ENCODE measurements at regions not wholly inside any gene's neighbourhood (a gene's known extent, or its start where the extent isn't known, plus 50 kb on each side); places are given as distances from the start of the nearest gene placed in this dataset.

- Histone ChIP-seq H3K9me2 (ENCODE audit: low read depth, low read length) (no peaks in the 10 kb centered on the region), H4K20me1 (ENCODE audit: insufficient read depth, low read length) (no peaks in the 10 kb centered on the region), H3F3A (ENCODE audit: insufficient read depth, low read length) (no peaks in the 10 kb centered on the region), H3K9me3 (ENCODE audit: low read length) (no peaks in the 10 kb centered on the region), H3K36me3 (ENCODE audit: insufficient read depth, low read length) (no peaks in the 10 kb centered on the region), H3K27ac (ENCODE audit: low read depth, low read length, poor library complexity, severe bottlenecking) (no peak overlapping the region), H3K4me1 (ENCODE audit: insufficient read depth, low read length, severe bottlenecking) (no peaks in the 10 kb centered on the region), H3K9ac (ENCODE audit: low read length) (no peak overlapping the region), H3K27me3 (ENCODE audit: insufficient read depth, low read length) (no peaks in the 10 kb centered on the region), H3K79me2 (ENCODE audit: insufficient read depth, low read length) (no peaks in the 10 kb centered on the region), H3K4me3 (ENCODE audit: low read depth, low read length, poor library complexity, severe bottlenecking) (no peak overlapping the region), H2AFZ (ENCODE audit: low read length) (no peak overlapping the region), H3K4me2 (ENCODE audit: low read length) (no peak overlapping the region)
- no peak for TF ChIP-seq EZH2 (IDR thresholded peaks at IDR 0.05; ENCODE audit: borderline replicate concordance, low read length)
- no peak for TF ChIP-seq CTCF (IDR thresholded peaks at IDR 0.05; ENCODE audit: low read length)
These were observed 266.8 kb upstream of the PARD3B start for GRCh38 chr2:204278454-204278853.

GRCh38 chr2:204279819-204280218 lies 265.5 kb upstream of the PARD3B start:
- Histone ChIP-seq H3K9me2 (ENCODE audit: low read depth, low read length) (no peaks in the 10 kb centered on the region), H3K27ac (ENCODE audit: low read depth, low read length, poor library complexity, severe bottlenecking) (no peak overlapping the region), H3K4me1 (ENCODE audit: insufficient read depth, low read length, severe bottlenecking) (no peaks in the 10 kb centered on the region), H3K27me3 (ENCODE audit: insufficient read depth, low read length) (no peaks in the 10 kb centered on the region), H2AFZ (ENCODE audit: low read length) (no peak overlapping the region), H4K20me1 (ENCODE audit: insufficient read depth, low read length) (no peaks in the 10 kb centered on the region), H3K4me3 (ENCODE audit: low read depth, low read length, poor library complexity, severe bottlenecking) (no peak overlapping the region), H3K4me2 (ENCODE audit: low read length) (no peak overlapping the region), H3K9me3 (ENCODE audit: low read length) (no peaks in the 10 kb centered on the region), H3K36me3 (ENCODE audit: insufficient read depth, low read length) (no peaks in the 10 kb centered on the region), H3F3A (ENCODE audit: insufficient read depth, low read length) (no peaks in the 10 kb centered on the region), H3K9ac (ENCODE audit: low read length) (no peak overlapping the region), H3K79me2 (ENCODE audit: insufficient read depth, low read length) (no peaks in the 10 kb centered on the region)
- TF ChIP-seq EZH2 (IDR thresholded peaks at IDR 0.05; ENCODE audit: borderline replicate concordance, low read length) (no peak), CTCF (IDR thresholded peaks at IDR 0.05; ENCODE audit: low read length) (no peak)

- H3K4me2 ChIP-seq (ENCODE audit: low read length) = no peak overlapping the region
- H3K27me3 ChIP-seq (ENCODE audit: insufficient read depth, low read length) = no peaks in the 10 kb centered on the region
- H3K79me2 ChIP-seq (ENCODE audit: insufficient read depth, low read length) = no peaks in the 10 kb centered on the region
- no peaks in the 10 kb centered on the region for H3K36me3 ChIP-seq (ENCODE audit: insufficient read depth, low read length)
- no peak overlapping the region for H3K4me3 ChIP-seq (ENCODE audit: low read depth, low read length, poor library complexity, severe bottlenecking)
- H3K9me3 ChIP-seq (ENCODE audit: low read length) = no peaks in the 10 kb centered on the region
- H4K20me1 ChIP-seq (ENCODE audit: insufficient read depth, low read length) = no peaks in the 10 kb centered on the region
- H3F3A ChIP-seq (ENCODE audit: insufficient read depth, low read length) = no peaks in the 10 kb centered on the region
- no peak overlapping the region for H3K9ac ChIP-seq (ENCODE audit: low read length)
- H3K9me2 ChIP-seq (ENCODE audit: low read depth, low read length) = no peaks in the 10 kb centered on the region
- no peaks in the 10 kb centered on the region for H3K4me1 ChIP-seq (ENCODE audit: insufficient read depth, low read length, severe bottlenecking)
- H2AFZ ChIP-seq (ENCODE audit: low read length) = no peak overlapping the region
- no peak for TF ChIP-seq EZH2 (IDR thresholded peaks at IDR 0.05; ENCODE audit: borderline replicate concordance, low read length)
- no peak for TF ChIP-seq CTCF (IDR thresholded peaks at IDR 0.05; ENCODE audit: low read length)
- no peak overlapping the region for H3K27ac ChIP-seq (ENCODE audit: low read depth, low read length, poor library complexity, severe bottlenecking)
These were observed 265.0 kb upstream of the PARD3B start for GRCh38 chr2:204280262-204280668.
